G401.6 (cell line): ENCODE measurements at regions not wholly inside any gene's neighbourhood (a gene's known extent, or its start where the extent isn't known, plus 50 kb on each side); places are given as distances from the start of the nearest gene placed in this dataset.

Experiments used
- FAIRE-seq: peaks from 2 replicates; lab custom pipeline; 2012; peaks lifted over from hg19 to GRCh38; lab: Jason Lieb, UNC

- no peak for FAIRE-seq
Observed at GRCh38 chr2:138177693-138178092, 213.4 kb downstream of the HNMT start.

GRCh38 chr2:138180692-138181386, 216.6 kb downstream of the HNMT start:
- no peak for FAIRE-seq

- no peak for FAIRE-seq
Observed at GRCh38 chr2:138182250-138182936, 218.1 kb downstream of the HNMT start.

DNA sequence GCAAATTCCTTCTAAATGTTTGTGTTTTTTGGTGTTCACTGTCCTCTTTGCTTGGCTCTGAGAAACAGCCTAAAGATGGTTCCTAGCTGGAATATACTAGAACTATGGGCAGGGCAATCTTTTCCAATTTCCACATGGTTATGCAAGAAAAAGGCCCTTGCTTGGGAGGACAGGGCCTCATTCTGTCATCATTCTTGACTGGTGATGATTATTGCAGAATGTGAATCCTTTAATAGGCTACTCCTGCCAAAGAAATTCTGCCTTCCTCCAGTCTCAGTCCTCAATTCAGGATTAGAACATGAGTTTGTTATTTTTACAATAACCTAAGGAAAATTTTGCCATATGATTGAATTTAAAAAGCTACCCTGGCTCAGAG, 218.7 kb downstream of the HNMT start:
- no peak for FAIRE-seq

- FAIRE-seq, result no peak
Observed at GRCh38 chr2:138183705-138184104, 219.4 kb downstream of the HNMT start.

- no peak for FAIRE-seq
Observed at GRCh38 chr2:138184428-138184827, 220.2 kb downstream of the HNMT start.

DNA sequence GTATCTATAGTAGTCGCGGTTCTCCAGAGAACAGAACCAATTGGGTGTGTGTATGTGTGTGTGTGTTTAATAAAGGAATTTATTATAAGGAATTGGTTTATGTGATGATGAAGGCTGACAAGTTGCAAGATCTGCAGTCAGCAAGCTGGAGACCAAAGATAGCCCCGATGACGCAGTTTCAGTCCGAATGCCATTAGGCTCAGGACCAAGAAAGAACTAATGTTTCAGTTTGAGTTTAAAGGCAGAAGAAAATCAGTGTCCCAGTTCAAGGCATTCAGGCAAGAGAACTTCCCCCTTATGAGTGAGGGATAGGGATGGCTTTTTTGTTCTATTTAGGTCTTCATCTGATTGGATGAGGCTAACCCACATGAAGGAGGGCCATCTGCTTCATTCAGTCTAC, 221.6 kb downstream of the HNMT start:
- FAIRE-seq, result no peak

GRCh38 chr2:138187221-138187620, 222.9 kb downstream of the HNMT start:
- no peak for FAIRE-seq

GRCh38 chr2:138190999-138191398, 226.7 kb downstream of the HNMT start:
- FAIRE-seq, result no peak

- no peak for FAIRE-seq
Observed at GRCh38 chr2:138193416-138194213, 229.3 kb downstream of the HNMT start.

GRCh38 chr2:138201286-138201685, 237.0 kb downstream of the HNMT start:
- no peak for FAIRE-seq

- no peak for FAIRE-seq
Observed at GRCh38 chr2:138202762-138203161, 238.5 kb downstream of the HNMT start.

GRCh38 chr2:138205281-138205680, 241.0 kb downstream of the HNMT start:
- no peak for FAIRE-seq

DNA sequence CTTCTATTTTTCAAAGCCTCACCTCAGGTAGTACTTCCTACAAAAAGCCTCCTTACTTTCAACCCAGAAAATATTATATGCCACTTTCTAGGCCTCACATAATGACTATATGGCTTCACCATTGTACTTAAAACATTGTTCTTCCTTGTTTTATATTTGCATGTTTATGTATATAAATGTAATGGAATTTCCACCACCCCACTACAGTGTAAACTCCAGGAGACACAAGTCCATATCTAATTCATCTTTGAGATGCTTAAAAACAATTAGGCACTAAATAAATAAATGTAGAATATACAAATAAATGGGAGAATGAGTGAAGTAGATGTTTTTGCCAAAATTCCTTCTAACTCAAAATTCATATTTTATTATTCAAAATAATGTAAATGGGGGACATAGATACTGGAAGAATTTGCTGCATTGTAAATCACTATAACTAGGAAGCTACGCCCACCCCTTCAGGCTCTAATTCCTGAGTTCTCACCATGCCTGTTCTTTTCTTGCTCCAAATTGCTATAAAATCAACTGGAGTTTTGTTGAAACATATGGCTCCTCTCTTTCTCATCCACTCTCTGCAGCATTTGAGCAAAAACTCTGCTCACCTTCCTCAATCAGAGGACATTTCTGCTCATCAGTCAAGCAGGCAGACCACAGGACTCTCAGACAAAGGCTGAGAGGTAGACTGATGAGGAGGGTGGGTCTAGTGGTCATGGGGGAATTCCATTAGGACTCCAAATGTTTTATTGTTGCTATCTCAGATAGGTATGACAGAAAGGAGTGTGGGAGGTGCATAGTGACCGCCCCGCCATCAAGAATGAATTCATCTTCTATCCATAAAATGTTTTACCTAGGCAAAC, 243.0 kb downstream of the HNMT start:
- no peak for FAIRE-seq

DNA sequence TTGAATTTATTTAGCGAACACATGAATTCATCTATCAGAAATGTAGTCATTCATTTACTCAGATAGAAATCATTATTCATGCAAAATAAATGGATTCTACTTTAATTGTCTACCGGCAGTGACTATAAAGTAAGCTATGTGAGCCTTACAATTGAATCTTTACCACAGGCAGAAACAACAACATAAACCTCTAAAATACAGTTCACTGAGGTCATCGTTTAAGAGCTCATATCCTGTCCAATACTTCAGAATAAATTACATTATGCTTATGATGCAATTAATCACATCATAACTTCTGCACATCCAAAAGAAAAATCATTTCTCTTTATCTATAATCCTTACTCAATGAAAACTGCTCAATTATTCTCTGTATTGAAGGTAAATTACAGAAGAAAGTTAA, 244.7 kb downstream of the HNMT start:
- no peak for FAIRE-seq

GRCh38 chr2:138210487-138210886, 246.2 kb downstream of the HNMT start:
- FAIRE-seq, result no peak

DNA sequence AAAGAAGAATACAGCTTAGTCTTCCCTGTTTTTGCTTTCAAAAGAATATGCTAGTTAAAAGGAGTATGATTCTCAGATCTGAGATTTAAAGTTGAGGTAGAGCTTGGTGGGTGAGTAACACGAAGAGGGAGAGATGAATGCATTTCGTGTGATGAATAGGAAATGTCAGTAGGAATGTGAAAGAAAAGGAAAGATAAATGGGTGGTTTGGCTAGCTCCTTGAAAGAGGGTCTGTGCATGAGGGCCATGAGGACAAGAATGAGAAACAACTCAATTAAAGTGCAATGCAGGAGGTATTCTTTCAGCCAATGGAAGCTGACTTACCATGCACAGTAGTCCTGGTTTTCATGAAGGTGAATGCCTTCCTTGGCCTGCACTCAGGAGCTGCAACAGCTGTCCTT, 248.2 kb downstream of the HNMT start:
- FAIRE-seq, result no peak

- no peak for FAIRE-seq
Observed at GRCh38 chr2:138213084-138213483, 248.8 kb downstream of the HNMT start.

- FAIRE-seq, result no peak
Observed at GRCh38 chr2:138213624-138214023, 249.4 kb downstream of the HNMT start.

DNA sequence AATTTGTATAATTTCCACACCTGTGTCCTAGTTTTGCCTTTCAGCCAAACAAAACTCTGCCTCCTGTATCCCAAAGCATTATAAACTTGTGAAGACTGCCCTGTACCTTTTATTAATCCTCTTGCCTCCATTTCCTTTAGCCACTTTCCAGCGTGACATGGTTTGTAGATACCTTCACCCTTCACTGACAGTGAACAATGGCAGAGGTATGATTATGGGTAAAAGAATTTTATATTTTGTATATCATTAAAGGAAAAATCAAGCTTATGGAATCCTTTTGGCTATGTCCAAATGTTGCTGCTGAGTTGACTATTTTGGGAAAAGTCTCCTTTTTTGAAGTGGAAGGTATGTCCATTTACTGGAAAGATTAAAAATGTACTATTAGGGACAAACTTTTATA, 251.7 kb downstream of the HNMT start:
- FAIRE-seq, result no peak

DNA sequence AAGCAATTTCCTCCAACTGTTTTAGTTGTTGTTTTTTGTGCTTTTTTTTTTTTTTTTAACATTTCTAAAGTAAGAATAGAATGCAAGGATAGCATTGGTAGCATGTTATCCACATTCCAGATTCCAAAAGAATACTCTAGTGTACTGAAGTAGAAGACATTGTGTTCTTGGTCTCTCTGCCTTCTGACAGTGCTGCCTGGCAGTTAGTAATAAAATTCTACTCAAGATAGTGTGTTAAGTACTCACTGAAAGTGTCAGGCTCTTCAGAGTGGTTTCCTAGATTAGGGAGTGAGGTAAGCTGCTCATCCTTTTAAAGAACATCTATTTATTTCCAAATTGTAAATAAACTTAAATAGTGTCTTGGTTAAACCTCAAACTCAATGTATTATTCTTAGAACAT, 253.7 kb downstream of the HNMT start:
- no peak for FAIRE-seq

DNA sequence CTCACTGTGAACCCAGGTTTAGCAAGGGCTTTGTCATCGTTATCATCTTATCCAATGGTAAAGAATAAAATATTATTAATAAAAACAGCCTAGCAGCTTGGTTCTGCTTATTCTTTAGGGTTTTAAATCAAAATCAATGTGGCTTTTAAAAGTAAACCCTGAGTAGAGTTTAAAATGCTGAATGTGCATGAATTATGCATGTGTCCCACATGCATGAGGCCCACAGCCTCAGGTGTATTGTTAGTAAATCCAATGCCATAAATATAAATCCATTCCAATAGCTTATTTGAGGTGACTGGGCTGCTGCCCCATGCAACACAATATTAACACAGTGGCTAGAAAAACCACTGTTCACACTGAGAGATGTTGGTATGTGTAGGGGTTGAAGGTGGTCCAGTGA, 254.1 kb downstream of the HNMT start:
- FAIRE-seq, result no peak
